HUES64 (cell line): ENCODE measurements at regions not wholly inside any gene's neighbourhood (a gene's known extent, or its start where the extent isn't known, plus 50 kb on each side); places are given as distances from the start of the nearest gene placed in this dataset.
"Not testable (repeated sequence)": the region's sequence is repeated elsewhere in the genome, so short reads cannot be mapped to it uniquely, and the experiment has no call there.

Experiments used
- H3K27ac ChIP-seq: 2 replicates; pipeline ENCODE4 v1.7.0; 2013; ENCODE audit warnings: low read depth, low read length, inconsistent platforms
- H3K27me3 ChIP-seq: 2 replicates; pipeline ENCODE4 v1.6.1; 2013; ENCODE audit warnings: mild to moderate bottlenecking, low read length; ENCODE audit not compliant: insufficient read depth
- H3K36me3 ChIP-seq: 2 replicates; pipeline ENCODE4 v1.6.1; 2013; ENCODE audit warnings: mild to moderate bottlenecking, low read length; ENCODE audit not compliant: insufficient read depth
- H3K4me1 ChIP-seq: 2 replicates; pipeline ENCODE4 v1.6.1; 2013; ENCODE audit warnings: mild to moderate bottlenecking, low read length, moderate library complexity; ENCODE audit not compliant: insufficient read depth
- H3K4me3 ChIP-seq: 2 replicates; pipeline ENCODE4 v1.5.1; 2013; ENCODE audit warnings: mild to moderate bottlenecking, low read length, moderate library complexity
- H3K9ac ChIP-seq: 2 replicates; pipeline ENCODE4 v1.6.1; 2013; ENCODE audit warnings: mild to moderate bottlenecking, low read depth, low read length
- H3K9me3 ChIP-seq: 2 replicates; pipeline ENCODE4 v1.6.1; 2013; ENCODE audit warnings: low read depth, low read length; ENCODE audit not compliant: insufficient read depth
- WGBS: fragments of 150-250, 120-280 bp; methylation state at CpG from one replicate; pipeline ENCODE4 v1.1.7; 2013; ENCODE audit warnings: missing lambda C conversion rate; 5-methylcytosine and 5-hydroxymethylcytosine counted together

DNA sequence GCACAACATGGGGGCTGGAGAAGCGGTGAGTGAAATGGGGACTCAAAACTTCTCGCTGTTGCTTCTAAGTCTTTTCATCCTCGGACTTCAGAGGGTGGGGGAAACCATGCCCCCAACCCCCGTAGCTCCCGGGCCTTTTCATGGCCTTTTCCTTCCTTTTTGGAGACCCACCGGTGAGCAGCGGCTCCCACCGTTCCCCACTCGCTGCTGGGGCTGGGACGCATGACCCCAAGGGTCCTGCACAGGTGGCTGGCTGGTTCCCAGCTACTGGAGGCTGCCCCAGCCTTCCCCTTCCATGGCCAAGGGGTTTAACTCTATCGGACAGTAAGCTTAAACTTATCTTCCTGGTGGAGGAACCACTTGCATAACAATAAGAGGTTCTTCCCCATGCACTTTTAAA, 194.3 kb upstream of the FERD3L start:
- Histone ChIP-seq H3K9me3 (peaks cover 4% of the 10 kb centered on the region; the same call in 1 of the 2 replicates), H3K4me1 (no peaks in the 10 kb centered on the region), H3K36me3 (no peaks in the 10 kb centered on the region), H3K27ac (no peak overlapping the region), H3K27me3 (no peaks in the 10 kb centered on the region), H3K4me3 (no peak overlapping the region), H3K9ac (no peak overlapping the region)
- WGBS = 94% methylated on average over 11 of the region's 11 CpGs

DNA sequence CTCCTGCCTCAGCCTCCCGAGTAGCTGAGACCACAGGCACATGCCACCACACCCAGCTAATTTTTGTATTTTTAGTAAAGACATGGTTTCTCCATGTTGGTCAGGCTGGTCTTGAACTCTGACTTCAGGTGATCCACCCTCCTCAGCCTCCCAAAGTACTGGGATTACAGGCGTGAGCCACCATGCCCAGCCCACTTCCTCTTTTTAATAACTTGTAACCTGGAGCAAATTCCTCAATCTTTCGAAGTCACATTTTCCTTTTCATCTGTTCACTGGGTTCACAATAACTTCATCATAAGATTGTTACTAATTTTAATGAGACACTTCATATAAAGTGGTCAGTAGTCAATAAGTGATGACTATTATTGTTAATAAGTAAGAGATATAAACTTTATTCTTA, 193.3 kb upstream of the FERD3L start:
- H3K4me1 ChIP-seq, H3K9me3 ChIP-seq, H3K36me3 ChIP-seq, H3K4me3 ChIP-seq, H3K27ac ChIP-seq, H3K27me3 ChIP-seq, H3K9ac ChIP-seq: not testable (repeated sequence)
- WGBS = 92% methylated on average over 2 of the region's 3 CpGs

DNA sequence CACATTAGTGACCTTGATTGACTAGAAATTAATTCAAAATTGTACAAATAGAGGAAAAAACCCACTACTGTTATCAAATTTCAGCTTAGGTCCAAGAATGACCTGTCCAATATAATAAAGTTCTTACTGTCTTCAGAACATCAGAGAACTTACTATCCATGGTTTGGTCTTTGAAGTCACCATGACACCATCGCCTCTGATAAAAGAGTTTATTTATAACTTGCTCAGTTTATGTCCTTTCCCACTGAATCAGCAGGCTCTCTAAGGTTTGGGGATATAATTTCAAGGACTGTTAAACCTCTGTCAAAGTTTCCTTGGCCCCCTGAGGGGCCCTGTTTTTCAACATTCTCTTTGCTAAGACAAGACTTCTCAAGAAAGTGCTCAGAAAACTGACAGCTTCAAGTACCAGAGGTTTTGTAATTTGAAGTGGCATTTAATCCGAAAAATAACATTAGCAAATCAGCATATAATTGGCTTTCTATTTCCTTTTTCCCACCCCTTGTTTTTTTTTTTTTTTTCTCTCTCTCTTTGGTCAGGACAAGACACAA, 191.7 kb upstream of the FERD3L start:
- peaks cover 4% of the 10 kb centered on the region; the same call in 1 of the 2 replicates for H3K9me3 ChIP-seq
- WGBS = 90% methylated on average over 1 of the region's 2 CpGs
- H3K27ac ChIP-seq = no peak overlapping the region

DNA sequence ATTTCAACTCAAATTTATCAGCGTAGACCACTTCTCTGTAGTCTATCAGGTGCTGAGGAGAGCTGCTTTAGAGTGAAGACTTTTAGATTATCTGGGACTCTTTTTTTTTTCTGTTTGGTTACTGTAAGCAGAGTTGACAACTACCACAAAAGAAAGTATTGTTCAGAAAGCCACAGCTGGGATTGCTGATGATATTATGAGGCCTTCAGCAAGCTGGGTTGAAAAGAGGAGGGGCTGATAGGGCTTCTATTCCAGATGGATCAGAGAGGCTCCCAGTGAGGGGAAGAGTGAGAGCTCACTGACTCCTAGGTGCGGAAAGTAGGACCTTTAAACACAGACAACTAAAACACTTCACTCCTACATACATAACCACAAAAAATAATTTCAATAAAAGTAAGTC, 188.5 kb upstream of the FERD3L start:
- Histone ChIP-seq H3K27me3 (no peaks in the 10 kb centered on the region), H3K36me3 (no peaks in the 10 kb centered on the region), H3K9me3 (no peaks in the 10 kb centered on the region), H3K27ac (no peak overlapping the region), H3K4me3 (no peak overlapping the region), H3K9ac (no peak overlapping the region), H3K4me1 (no peaks in the 10 kb centered on the region)
- WGBS = no CpG with 5 or more reads among the region's 2 CpGs

More for the DNA sequence above, 191.7 kb upstream of the FERD3L start:
- Histone ChIP-seq H3K27me3 (no peaks in the 10 kb centered on the region), H3K36me3 (no peaks in the 10 kb centered on the region), H3K9ac (no peak overlapping the region), H3K4me3 (no peak overlapping the region), H3K4me1 (no peaks in the 10 kb centered on the region)

DNA sequence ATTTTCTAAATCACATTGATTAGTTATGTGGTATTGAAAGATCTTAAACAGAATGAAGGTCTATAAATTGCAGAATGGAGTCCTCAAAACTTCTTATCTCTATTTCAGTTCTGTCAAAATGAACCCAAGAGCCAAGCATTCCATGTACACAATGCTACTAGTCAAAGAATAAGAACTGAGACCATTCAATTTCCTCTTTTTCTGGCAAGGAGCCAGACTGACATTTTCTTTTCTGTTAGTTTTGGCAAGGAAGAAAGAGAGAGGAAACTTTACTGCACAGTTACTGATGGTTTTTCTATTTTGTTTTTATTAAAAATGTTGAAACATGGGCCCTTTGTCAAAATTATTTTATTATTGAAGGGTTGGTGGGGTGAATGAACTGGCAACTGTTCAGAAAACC, 181.8 kb upstream of the FERD3L start:
- Histone ChIP-seq H3K27ac (no peak overlapping the region), H3K4me3 (no peak overlapping the region), H3K27me3 (no peaks in the 10 kb centered on the region), H3K36me3 (no peaks in the 10 kb centered on the region), H3K9ac (no peak overlapping the region), H3K9me3 (no peaks in the 10 kb centered on the region), H3K4me1 (no peaks in the 10 kb centered on the region)

DNA sequence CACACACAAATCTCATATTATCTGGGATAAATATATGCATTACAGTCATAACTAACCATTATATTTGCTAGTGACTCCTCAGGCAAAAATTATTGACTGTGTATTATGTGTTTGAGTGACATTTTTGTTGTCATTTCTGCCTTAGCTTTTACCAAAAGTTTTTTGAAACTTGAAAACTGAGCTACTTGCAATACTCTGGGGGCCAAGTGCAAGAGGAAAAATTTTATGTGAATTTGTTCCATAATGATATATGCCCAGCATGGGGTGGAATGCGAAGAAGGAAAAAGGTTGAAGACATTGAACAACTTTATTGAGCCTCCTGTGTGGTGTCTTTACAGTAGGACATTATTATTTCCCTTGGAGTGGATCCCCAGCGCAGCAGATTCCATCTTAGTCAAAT, 176.8 kb upstream of the FERD3L start:
- H3K27me3 ChIP-seq = no peaks in the 10 kb centered on the region
- WGBS = 92% methylated on average over 2 of the region's 2 CpGs
- no peaks in the 10 kb centered on the region for H3K9me3 ChIP-seq
- no peak overlapping the region for H3K4me3 ChIP-seq
- no peak overlapping the region for H3K27ac ChIP-seq
- no peaks in the 10 kb centered on the region for H3K4me1 ChIP-seq
- H3K36me3 ChIP-seq = no peaks in the 10 kb centered on the region
- H3K9ac ChIP-seq = no peak overlapping the region

DNA sequence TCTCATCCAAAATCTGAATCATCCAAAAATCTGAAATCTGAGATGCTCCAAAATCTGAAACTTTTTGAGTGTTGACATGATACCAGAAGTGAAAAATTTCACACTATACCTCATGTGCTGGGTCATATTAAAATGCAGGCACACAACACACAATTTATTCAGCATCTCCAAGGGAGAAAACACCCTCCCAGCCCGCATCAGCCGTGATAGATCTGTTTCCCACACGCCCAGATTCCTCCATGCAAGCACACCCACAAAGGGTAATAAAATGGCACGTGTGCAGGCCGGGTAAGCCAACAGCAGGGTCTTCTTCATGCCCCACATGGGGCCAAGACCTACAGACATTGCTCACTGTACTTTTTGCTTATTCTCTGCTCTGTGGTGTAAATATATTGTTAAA, 173.1 kb upstream of the FERD3L start:
- 96% methylated on average over 5 of the region's 5 CpGs for WGBS
- Histone ChIP-seq H3K4me3 (no peak overlapping the region), H3K4me1 (no peaks in the 10 kb centered on the region), H3K9me3 (no peaks in the 10 kb centered on the region), H3K36me3 (no peaks in the 10 kb centered on the region), H3K27me3 (no peaks in the 10 kb centered on the region), H3K27ac (no peak overlapping the region), H3K9ac (no peak overlapping the region)

DNA sequence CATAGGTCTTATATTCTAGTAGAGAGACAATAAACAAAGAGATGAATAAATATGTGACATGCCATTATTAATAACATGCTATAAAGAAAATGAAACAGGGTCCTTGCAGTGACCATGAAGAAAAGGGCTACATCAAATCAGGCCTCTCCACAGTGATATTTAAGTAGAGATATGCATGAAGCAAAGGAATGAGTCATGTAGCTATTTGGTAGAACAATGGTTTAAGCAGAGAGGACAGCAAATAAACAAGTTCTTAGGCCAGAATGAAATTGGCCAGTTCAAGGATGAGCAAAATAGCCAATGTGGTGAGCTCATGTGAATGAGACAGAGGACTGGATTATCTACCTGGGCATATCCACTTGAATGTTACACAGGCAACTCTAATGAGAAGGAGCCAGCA, 172.2 kb upstream of the FERD3L start:
- Histone ChIP-seq H3K36me3 (no peaks in the 10 kb centered on the region), H3K27me3 (no peaks in the 10 kb centered on the region), H3K27ac (no peak overlapping the region), H3K4me1 (no peaks in the 10 kb centered on the region), H3K9me3 (no peaks in the 10 kb centered on the region), H3K9ac (no peak overlapping the region), H3K4me3 (no peak overlapping the region)

DNA sequence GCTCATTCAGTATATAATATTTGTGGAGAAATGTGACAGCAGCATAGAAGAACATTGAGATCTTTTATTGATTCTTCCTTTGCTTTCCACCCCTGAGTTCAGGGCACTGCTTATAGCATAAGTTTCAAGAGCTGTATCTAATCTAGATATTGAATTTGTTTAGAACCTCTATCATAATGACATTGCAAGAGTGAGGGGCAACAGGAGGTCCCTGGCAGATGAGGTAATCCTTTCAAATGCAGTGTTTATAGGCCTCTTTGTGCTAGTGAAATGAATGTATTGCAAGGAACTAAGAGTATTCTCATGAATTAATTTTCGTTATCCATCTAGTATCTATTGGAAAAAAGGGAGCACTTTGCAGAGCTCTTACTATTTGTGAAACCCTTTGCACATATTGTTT, 167.2 kb upstream of the FERD3L start:
- H3K9ac ChIP-seq = no peak overlapping the region
- H3K9me3 ChIP-seq = no peaks in the 10 kb centered on the region
- H3K27ac ChIP-seq = no peak overlapping the region
- H3K4me3 ChIP-seq = no peak overlapping the region
- H3K36me3 ChIP-seq = no peaks in the 10 kb centered on the region
- H3K4me1 ChIP-seq = no peaks in the 10 kb centered on the region
- H3K27me3 ChIP-seq = no peaks in the 10 kb centered on the region
- WGBS = 100% methylated on average over 1 of the region's 1 CpG

DNA sequence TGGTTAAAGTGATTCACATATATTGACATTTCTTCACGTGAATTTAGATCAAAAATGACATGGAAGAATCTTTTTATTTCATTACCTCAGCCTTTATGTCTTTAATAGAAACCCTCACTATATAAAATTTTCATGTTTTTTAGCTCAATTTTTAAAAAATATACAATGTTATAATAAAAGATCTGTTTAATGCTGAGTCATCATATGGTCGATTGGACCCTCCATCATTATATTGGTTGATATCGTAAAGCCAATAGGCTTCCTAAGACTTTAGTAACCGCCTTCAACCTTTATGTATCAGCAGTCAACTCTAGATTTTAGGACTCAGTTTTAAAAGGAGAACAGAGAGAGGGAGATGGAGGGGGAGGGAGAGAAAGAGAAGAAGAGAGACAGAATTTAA, 162.3 kb upstream of the FERD3L start:
- H3K4me3 ChIP-seq = no peak overlapping the region
- no peak overlapping the region for H3K27ac ChIP-seq
- H3K9me3 ChIP-seq = no peaks in the 10 kb centered on the region
- no peak overlapping the region for H3K9ac ChIP-seq
- H3K27me3 ChIP-seq = no peaks in the 10 kb centered on the region
- 89% methylated on average over 3 of the region's 4 CpGs for WGBS
- H3K36me3 ChIP-seq = no peaks in the 10 kb centered on the region
- no peaks in the 10 kb centered on the region for H3K4me1 ChIP-seq

DNA sequence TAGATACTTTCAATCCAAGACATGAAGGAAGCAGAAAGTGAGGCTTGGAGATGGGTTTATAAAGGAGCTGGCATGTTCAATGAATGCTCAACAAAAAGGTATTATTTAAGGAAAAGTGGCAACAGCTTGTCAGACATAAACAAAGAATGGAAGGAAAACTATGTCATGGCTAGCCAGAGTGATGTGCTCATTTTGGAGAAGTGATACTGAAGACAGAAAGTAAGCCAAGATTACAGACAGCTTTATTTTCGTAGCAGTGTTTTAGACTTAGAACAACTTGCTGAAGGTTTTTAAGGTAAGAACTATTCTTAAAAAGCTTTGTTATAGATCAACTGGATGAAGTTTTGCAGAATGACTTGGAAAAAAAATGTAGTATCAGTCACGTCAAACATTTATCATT, 160.5 kb upstream of the FERD3L start:
- no peaks in the 10 kb centered on the region for H3K36me3 ChIP-seq
- H3K27ac ChIP-seq = no peak overlapping the region
- WGBS = 93% methylated on average over 1 of the region's 2 CpGs
- H3K4me1 ChIP-seq = no peaks in the 10 kb centered on the region
- H3K9me3 ChIP-seq = no peaks in the 10 kb centered on the region
- H3K9ac ChIP-seq = no peak overlapping the region
- H3K27me3 ChIP-seq = no peaks in the 10 kb centered on the region
- H3K4me3 ChIP-seq = no peak overlapping the region

DNA sequence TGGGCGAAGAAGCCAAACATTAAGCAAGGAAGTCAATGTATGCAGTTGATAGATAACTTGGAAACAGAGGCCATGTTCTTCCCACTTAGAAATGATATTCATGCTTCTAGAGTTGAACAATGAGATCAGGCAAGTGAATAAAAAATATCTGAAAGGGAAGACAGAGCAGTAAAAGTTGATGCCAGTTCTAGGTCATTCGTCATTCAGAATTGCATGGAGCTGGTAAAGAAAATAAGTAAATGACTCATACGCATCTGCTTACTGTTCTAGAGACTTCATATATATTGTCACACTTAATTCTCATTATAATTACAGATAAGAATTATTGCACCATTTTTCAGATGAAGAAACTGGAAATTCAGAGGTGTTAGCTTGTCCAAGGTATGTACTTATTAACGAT, 158.9 kb upstream of the FERD3L start:
- no peak overlapping the region for H3K27ac ChIP-seq
- no peaks in the 10 kb centered on the region for H3K27me3 ChIP-seq
- H3K9ac ChIP-seq = no peak overlapping the region
- no peak overlapping the region for H3K4me3 ChIP-seq
- H3K36me3 ChIP-seq = no peaks in the 10 kb centered on the region
- H3K9me3 ChIP-seq = no peaks in the 10 kb centered on the region
- H3K4me1 ChIP-seq = no peaks in the 10 kb centered on the region
- 94% methylated on average over 2 of the region's 4 CpGs for WGBS
